ENCODE measurements at regions not wholly inside any gene's neighbourhood (a gene's known extent, or its start where the extent isn't known, plus 50 kb on each side); places are given as distances from the start of the nearest gene placed in this dataset.

DNA sequence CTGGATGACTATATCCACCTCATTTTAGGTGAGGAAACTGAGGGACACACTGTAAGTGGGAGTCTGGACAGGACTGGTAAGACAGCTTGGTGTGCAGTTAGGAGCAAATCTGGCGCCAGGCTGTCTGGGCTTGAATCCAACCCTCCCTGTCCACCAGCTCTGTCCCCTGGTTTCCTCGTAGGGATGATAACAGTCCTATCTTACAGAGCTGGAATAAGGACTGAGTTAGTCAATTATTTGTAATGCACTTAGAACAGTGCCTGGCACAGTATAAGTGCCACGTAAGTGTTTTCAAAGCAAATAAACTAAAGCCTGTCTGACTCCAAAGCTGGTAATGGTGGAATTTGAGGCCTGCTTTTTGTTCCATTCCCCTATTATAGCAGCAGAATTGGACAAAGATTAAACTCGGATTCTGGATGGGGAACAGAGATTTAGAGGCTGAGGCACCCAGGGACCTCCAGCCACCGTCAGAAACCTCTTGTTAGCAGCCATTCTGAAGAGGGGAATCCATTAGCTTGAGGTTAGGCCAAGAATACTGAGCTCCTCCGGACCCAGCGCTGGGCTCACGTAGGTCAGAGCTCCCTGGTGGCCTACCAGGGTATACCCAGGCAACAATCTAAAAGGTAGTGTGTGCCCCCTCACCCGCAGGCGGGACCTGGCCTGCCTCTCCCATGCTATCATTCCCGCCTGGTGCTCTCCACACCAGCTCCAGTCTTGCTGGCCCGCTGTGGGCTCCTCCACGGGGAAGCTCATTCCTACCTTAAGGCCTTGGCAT, 102.1 kb downstream of the UCHL1 start:
- Histone ChIP-seq H3K36me3 (no peaks in the 10 kb centered on the region), H3K27ac (no peak overlapping the region), H3K4me1 (peaks cover 17% of the 10 kb centered on the region), H3K9ac (no peak overlapping the region), H3K9me3 (peaks cover 3% of the 10 kb centered on the region; the same call in 1 of the 2 replicates), H4K20me1 (no peaks in the 10 kb centered on the region), H3K27me3 (peaks cover 12% of the 10 kb centered on the region; the same call in 1 of the 2 replicates), H3K4me3 (no peak overlapping the region), H3K4me2 (no peak overlapping the region)
- no peak for TF ChIP-seq Cebpa-rat (IDR thresholded peaks at IDR 0.05)

DNA sequence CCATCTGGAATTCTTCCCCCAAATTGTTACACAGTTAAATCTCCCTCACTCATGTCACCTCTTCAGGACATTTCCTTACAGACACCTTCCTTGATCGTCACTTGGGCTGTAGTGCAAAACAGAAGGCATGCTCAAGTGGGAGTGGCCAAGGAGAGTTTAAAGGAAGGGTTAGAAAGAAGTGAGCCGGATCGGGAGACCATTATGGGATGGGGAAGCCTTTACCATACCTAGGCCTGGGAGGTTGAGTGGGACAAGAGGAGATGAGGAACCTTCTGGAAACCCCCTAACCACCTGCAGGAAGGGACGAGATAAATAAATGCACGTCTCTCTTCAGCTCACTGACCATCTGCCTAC, 102.7 kb downstream of the UCHL1 start:
- Histone ChIP-seq H3K4me3 (no peak overlapping the region), H3K9ac (no peak overlapping the region), H3K27me3 (peaks cover 12% of the 10 kb centered on the region; the same call in 1 of the 2 replicates), H3K4me1 (peaks cover 17% of the 10 kb centered on the region), H3K27ac (no peak overlapping the region), H3K36me3 (no peaks in the 10 kb centered on the region), H3K9me3 (no peaks in the 10 kb centered on the region), H4K20me1 (no peaks in the 10 kb centered on the region), H3K4me2 (peak overlapping the region; percentile 99; the same call in 1 of the 2 replicates)
- no peak for TF ChIP-seq Cebpa-rat (IDR thresholded peaks at IDR 0.05)

DNA sequence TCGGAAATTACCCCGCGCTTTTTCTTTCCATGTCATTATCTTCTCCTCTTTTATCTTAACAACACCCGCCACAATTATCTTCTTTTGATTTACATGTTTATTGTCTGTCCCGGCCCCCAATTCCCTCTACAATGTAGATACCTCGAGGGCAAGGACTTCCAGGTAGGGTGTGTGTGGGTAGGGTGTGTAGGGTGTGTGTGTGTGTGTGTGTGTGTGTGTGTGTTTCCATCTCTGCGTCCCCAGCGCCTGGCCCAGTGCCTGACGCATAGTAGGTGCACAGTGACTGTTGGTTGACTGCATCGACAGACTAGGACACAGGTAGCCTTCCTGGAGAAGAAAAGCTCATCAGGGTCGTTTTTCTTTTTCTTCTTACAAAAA, 103.1 kb downstream of the UCHL1 start:
- Histone ChIP-seq H3K27ac (no peak overlapping the region), H3K36me3 (no peaks in the 10 kb centered on the region), H3K4me2 (peak overlapping the region; percentile 99), H4K20me1 (no peaks in the 10 kb centered on the region), H3K9ac (peak overlapping the region; percentile 75; the same call in 1 of the 2 replicates), H3K4me1 (peaks cover 17% of the 10 kb centered on the region), H3K9me3 (no peaks in the 10 kb centered on the region), H3K27me3 (peaks cover 12% of the 10 kb centered on the region; the same call in 1 of the 2 replicates), H3K4me3 (peak overlapping the region; percentile 87)
- no peak for TF ChIP-seq Cebpa-rat (IDR thresholded peaks at IDR 0.05)

DNA sequence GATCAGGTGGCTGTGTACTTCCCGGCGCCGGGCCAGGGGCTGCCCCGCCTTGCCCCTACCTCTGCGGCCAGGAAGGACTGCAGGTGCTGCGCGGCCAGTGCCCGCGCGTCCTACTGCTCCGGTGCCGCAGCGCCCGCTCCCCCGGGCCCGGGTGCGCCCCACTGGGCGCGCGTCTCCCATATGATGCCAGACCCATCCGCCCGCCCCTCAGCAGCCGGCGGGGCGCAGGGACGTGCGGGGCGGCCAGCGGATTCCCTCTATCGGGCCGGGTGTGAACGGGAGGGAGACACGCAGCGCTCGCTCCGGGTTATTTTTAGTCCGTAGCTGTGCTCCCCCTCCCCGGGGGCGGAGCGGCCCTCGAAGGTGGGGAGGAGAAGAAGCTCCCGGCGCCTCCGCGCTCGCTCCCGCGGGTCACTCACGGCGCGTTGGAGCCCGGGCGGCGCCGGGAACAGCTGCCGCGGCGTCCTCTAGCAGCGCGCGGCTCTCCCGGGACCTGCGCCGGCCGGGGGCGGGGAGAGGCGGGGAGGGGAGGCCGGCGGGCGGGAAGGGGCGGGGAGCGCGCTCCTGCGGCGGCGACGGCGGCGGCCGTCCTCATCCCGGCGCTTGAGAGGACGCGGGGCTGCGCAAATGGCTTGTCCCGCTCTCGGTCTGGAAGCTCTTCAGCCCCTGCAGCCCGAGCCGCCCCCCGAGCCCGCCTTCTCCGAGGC, 103.6 kb downstream of the UCHL1 start:
- Histone ChIP-seq H3K4me1 (peaks cover 17% of the 10 kb centered on the region), H3K4me2 (peak overlapping the region; percentile 99), H3K36me3 (no peaks in the 10 kb centered on the region), H3K9ac (peak overlapping the region; percentile 75), H4K20me1 (no peaks in the 10 kb centered on the region), H3K9me3 (no peaks in the 10 kb centered on the region), H3K27ac (peak overlapping the region; percentile 33; the same call in 1 of the 2 replicates), H3K27me3 (peaks cover 12% of the 10 kb centered on the region; the same call in 1 of the 2 replicates), H3K4me3 (peak overlapping the region; percentile 87)
- TF ChIP-seq Cebpa-rat (IDR thresholded peaks at IDR 0.05): no peak

DNA sequence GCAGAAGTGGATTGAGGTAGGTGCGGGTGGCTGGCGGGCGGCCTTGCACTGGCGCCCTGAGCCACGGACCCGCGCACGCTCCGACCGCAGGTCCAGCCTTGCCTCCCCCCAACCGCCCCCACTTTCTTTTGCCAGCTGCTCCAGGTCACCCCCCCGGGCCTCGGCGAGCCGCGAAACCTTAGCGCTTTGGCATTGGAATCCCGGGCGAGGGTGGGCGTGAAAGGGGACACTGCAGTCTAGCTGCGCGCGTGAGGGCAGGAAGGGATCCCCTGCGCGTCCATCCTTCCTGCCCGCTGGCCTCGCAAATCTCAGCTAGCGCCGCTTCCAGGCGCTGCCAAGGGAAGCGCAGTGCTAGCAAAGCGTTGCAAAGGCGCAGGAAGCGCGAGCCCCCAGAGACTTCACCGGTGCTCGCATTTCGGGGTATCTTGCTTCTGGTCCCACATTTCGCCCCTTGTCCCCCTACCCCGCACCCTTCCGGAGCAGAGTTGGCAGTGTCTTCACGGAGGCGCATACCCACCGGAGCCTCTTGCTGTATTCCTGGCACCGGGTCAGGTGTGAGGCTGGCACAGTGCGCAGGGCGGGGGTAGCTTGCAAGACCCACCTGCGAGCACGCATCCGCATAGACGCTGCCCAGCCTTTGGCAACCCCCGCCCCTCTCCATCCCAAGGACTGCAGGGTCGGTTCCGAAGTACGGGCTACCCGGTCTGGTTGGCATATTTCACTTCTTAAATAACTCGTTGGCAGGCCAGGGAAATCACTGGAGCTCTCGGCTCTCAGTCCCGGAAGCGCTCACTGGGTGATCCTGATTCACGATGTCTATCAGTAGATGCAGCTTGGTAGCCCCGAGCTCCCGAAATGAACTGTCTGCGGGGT, 104.4 kb downstream of the UCHL1 start:
- peak overlapping the region; percentile 75 for H3K9ac ChIP-seq
- peaks cover 17% of the 10 kb centered on the region for H3K4me1 ChIP-seq
- peak overlapping the region; percentile 87 for H3K4me3 ChIP-seq
- no peaks in the 10 kb centered on the region for H3K9me3 ChIP-seq
- H3K27ac ChIP-seq: peak overlapping the region; percentile 25; the same call in 1 of the 2 replicates
- no peaks in the 10 kb centered on the region for H3K36me3 ChIP-seq
- peaks cover 12% of the 10 kb centered on the region; the same call in 1 of the 2 replicates for H3K27me3 ChIP-seq
- peak overlapping the region; percentile 99 for H3K4me2 ChIP-seq
- H4K20me1 ChIP-seq: no peaks in the 10 kb centered on the region
- no peak for TF ChIP-seq Cebpa-rat (IDR thresholded peaks at IDR 0.05)

DNA sequence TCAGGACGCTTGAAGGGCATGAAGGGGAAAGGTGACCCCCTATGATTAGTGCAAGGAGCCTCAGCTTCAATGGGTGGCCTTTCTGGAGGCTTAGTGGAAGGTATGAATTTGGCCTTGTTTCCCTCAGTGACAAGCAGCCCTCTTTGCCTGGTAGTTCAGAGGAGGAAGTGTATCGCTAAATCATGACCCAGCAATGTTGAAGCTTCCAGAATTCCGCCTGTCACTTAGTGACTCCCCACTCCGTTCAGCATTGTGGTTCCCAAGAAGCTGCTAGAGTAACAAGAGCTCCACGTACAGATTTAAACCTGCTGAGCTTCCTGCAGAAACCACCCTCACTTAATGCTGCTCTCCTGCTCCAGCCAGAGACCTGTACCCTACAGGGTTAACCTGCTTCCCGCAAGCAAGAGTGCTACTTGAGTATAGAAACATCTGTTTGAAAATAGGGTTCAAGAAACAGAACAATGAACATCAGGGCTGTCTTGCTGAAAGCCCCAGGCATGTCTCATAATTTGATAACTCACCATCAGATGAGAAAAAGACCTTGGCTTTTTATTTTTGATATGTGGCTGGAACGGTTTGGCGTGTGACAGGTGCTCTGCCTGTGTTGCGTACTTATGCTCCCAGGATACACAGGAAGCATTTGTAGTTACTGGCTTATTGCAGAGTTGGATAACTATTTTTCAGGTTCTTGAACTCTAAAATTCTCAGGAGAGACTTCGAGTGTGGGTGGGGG, 105.2 kb downstream of the UCHL1 start:
- Histone ChIP-seq H4K20me1 (no peaks in the 10 kb centered on the region), H3K9me3 (no peaks in the 10 kb centered on the region), H3K27ac (no peak overlapping the region), H3K9ac (0 out of 2 replicates have a peak overlapping the region, but pooled peaks have one; percentile 75), H3K36me3 (no peaks in the 10 kb centered on the region), H3K4me3 (peak overlapping the region; percentile 87), H3K4me1 (peaks cover 17% of the 10 kb centered on the region), H3K4me2 (peak overlapping the region; percentile 99), H3K27me3 (peaks cover 12% of the 10 kb centered on the region; the same call in 1 of the 2 replicates)
- no peak for TF ChIP-seq Cebpa-rat (IDR thresholded peaks at IDR 0.05)

DNA sequence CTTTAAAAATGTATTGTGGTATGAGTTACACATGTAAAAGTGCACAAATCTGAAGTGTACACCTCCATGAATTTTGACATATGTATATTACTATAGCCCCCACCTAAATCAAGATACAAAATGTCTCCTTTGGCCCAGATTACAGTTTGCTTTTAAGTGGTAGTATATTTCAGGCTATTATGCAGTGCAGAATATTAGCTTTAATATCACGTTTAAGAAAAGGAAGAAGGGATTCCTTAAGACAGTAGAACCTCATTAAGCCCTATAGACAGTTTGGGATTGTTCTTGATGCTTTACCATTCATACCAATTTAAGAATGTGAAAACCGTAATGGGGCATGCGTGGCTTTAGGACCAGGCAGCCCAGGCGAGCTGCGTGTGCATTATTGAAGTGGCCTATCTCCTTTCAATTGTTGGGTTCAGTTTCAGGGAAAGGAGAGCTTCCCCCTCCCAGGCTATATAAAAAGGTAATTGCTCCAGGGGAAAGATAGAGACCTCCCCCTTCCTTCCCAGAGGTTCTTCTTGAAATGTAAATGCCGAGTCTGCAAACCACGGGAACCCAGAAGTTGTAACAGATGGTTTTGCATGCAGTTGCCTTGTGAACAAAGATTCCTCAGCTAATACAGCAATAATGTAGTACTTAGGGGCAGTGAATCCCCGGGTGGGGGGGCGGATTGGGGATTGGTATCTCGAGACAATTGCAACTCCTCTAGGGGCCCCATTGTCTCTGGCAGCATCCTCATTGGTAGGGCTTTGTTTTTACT, 106.1 kb downstream of the UCHL1 start:
- H3K4me3 ChIP-seq: no peak overlapping the region
- H3K27me3 ChIP-seq: peaks cover 12% of the 10 kb centered on the region; the same call in 1 of the 2 replicates
- no peak overlapping the region for H3K27ac ChIP-seq

DNA sequence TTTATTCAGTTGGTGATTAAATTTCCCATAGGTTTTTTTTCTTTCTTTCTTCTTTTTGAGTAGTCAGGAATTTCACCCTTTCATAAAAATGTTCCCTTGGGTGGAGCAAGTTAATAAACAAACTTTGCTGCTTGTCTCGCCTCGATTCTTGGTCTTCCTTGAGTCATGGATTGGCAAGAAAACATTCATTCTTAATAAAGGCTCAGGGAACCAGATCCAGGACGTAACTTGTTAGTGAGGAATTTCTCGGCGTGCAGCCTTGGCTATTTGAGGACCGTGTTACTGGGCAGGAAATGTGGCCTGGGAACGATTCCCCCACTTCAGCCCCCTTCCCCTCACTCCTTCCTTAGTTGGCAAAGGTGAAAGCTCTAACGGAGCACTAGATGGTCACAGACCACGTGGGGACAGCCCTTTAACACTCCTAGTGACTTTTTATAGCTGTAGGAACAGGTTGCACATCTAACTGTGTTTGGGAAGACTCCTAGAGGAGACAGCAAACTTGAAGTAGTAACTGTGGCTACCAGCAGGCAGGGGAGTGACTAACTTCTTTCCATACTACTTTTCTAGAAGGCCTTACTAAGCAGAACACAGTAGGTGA, 106.8 kb downstream of the UCHL1 start:
- Histone ChIP-seq H3K27ac (no peak overlapping the region), H3K9ac (no peak overlapping the region)

More for the DNA sequence above, 106.1 kb downstream of the UCHL1 start:
- H3K36me3 ChIP-seq: no peaks in the 10 kb centered on the region
- peaks cover 17% of the 10 kb centered on the region for H3K4me1 ChIP-seq
- no peak overlapping the region for H3K9ac ChIP-seq
- H3K9me3 ChIP-seq: no peaks in the 10 kb centered on the region
- H3K4me2 ChIP-seq: no peak overlapping the region
- no peak for TF ChIP-seq Cebpa-rat (IDR thresholded peaks at IDR 0.05)
- H4K20me1 ChIP-seq: no peaks in the 10 kb centered on the region

More for the DNA sequence above, 106.8 kb downstream of the UCHL1 start:
- H3K36me3 ChIP-seq: no peaks in the 10 kb centered on the region
- no peaks in the 10 kb centered on the region for H3K9me3 ChIP-seq
- TF ChIP-seq Cebpa-rat (IDR thresholded peaks at IDR 0.05): no peak
- H3K4me3 ChIP-seq: no peak overlapping the region
- no peak overlapping the region for H3K4me2 ChIP-seq
- H4K20me1 ChIP-seq: no peaks in the 10 kb centered on the region
- peaks cover 12% of the 10 kb centered on the region; the same call in 1 of the 2 replicates for H3K27me3 ChIP-seq
- peaks cover 17% of the 10 kb centered on the region for H3K4me1 ChIP-seq

All from BLaER1 (cell line).